ENCODE measurements at regions not wholly inside any gene's neighbourhood (a gene's known extent, or its start where the extent isn't known, plus 50 kb on each side); places are given as distances from the start of the nearest gene placed in this dataset.

GRCh38 chrX:150310417-150310816 is 52.7 kb upstream of the MAMLD1 start:
- H3K56ac ChIP-seq (ENCODE audit: insufficient read length, low read depth, low read length), result no peak overlapping the region
- Mint-ChIP-seq H3K9me3 (peaks cover 84% of the 10 kb centered on the region in 2 experiments), H3K27me3 (ENCODE audit: low read depth) (peaks cover 3% of the 10 kb centered on the region), H3K4me1 (no peaks in the 10 kb centered on the region), H3K36me3 (ENCODE audit: insufficient read depth in 1 of 3, low read depth in 3 of 3) (peaks cover 0 to 3% (median 0%) of the 10 kb centered on the region in 3 experiments; a peak in 3 of 7 replicates), H3K4me3 (no peak overlapping the region), H3K27ac (no peak overlapping the region)
- H3K4me2 ChIP-seq (ENCODE audit: insufficient read depth, insufficient read length, low read length), result no peak overlapping the region
- TF ChIP-seq CTCF (conservative IDR thresholded peaks at IDR 0.05), result no peak
- H2BK15ac ChIP-seq (ENCODE audit: low read depth, low read length), result no peak overlapping the region
- no peaks in the 10 kb centered on the region for H3K23me2 ChIP-seq (ENCODE audit: insufficient read length, low read depth, low read length, poor library complexity, severe bottlenecking)
- no peaks in the 10 kb centered on the region for H3K79me2 ChIP-seq (ENCODE audit: insufficient read depth, low read length)
- H3K14ac ChIP-seq (ENCODE audit: insufficient read depth, low read length), result no peak overlapping the region
- DNase-seq, result no peak
- no CpG with 5 or more reads among the region's 4 CpGs for WGBS (ENCODE audit: extremely low coverage, insufficient read length, low lambda C conversion rate)
- no peak overlapping the region for H2BK12ac ChIP-seq (ENCODE audit: insufficient read length, low read depth, low read length)
- no peak overlapping the region for H4K8ac ChIP-seq (replicated peaks; ENCODE audit: insufficient read length, low read depth, low read length)
- no peaks in the 10 kb centered on the region for H3K79me1 ChIP-seq (ENCODE audit: insufficient read depth, low read depth, low read length, poor library complexity, severe bottlenecking)
- no peaks in the 10 kb centered on the region for H4K20me1 ChIP-seq (ENCODE audit: control insufficient read depth, insufficient read depth, insufficient read length)
- no peak overlapping the region for H3K23ac ChIP-seq (ENCODE audit: insufficient read length, low read depth, low read length)
- H2BK120ac ChIP-seq (ENCODE audit: low read depth, low read length, poor library complexity, severe bottlenecking), result no peak overlapping the region
- no peak overlapping the region for H2BK5ac ChIP-seq (ENCODE audit: insufficient read length, low read length)
- H3T11ph ChIP-seq (ENCODE audit: low read length), result no peak overlapping the region
- no peak overlapping the region for H3K18ac ChIP-seq (ENCODE audit: insufficient read length, low read depth, low read length)
- H2AK5ac ChIP-seq (ENCODE audit: insufficient read length, low read length), result no peak overlapping the region
- H4K91ac ChIP-seq (ENCODE audit: insufficient read length, low read depth, low read length), result no peak overlapping the region
- no peaks in the 10 kb centered on the region for H3K4me1 ChIP-seq (ENCODE audit: insufficient read depth, low read length)
- H2BK20ac ChIP-seq (ENCODE audit: low read depth, low read length, poor library complexity, severe bottlenecking), result no peak overlapping the region
- H2AFZ ChIP-seq (ENCODE audit: low read length), result no peak overlapping the region
- H3K9me3 ChIP-seq (ENCODE audit: control insufficient read depth, low read depth, low read length), result no peaks in the 10 kb centered on the region
- no peak overlapping the region for H3K9ac ChIP-seq (ENCODE audit: extremely low read depth, insufficient read length, low read length)
- no peak overlapping the region for H3K27ac ChIP-seq (ENCODE audit: insufficient read length, low read depth, low read length)
- no peak overlapping the region for H4K5ac ChIP-seq (ENCODE audit: insufficient read length, low read depth, low read length)
- H3K4ac ChIP-seq (ENCODE audit: low read depth, low read length), result no peak overlapping the region
- no peaks in the 10 kb centered on the region for H3K27me3 ChIP-seq (ENCODE audit: insufficient read depth, low read length)
